Stimulated activated CD4-positive, alpha-beta T cell treated with anti-CD3 and anti-CD28 coated beads, Interleukin-4, amount 100 ng/mL, for 1 hour (primary cell): ENCODE measurements at regions not wholly inside any gene's neighbourhood (a gene's known extent, or its start where the extent isn't known, plus 50 kb on each side); places are given as distances from the start of the nearest gene placed in this dataset.
"Not testable (repeated sequence)": the region's sequence is repeated elsewhere in the genome, so short reads cannot be mapped to it uniquely, and the experiment has no call there.

Experiments
- DNase-seq: peaks from one replicate; pipeline ENCODE4 v3.0.0-alpha.2; 2020

DNA sequence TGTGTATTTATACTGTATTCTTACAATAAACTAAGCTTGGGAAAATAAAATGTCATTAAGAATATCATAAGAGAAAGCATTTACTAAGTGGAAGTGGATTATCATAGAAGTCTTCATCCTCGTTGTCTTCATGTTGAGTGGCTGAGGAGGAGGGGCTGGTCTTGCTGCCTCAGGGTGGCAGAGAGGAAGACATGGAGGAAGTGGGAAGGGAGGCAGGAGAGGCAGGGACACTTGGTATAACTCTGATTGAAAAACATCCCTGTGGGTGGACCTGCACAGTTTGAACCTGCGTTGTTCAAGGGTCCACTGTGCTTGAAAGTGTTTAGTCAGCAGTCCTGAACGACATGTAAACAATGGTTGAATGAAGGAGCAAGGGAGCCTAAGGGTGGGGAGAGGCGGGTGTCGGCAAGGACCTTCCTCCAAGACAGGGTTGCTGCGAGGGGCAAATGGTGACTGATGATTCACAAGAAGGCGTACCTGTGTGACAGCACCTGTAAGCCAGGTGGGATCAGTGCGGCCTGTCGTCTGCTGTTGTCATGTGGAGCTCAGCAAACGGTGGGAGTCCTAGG is 103.8 kb upstream of the KLF13 start:
- DNase-seq: no peak

DNA sequence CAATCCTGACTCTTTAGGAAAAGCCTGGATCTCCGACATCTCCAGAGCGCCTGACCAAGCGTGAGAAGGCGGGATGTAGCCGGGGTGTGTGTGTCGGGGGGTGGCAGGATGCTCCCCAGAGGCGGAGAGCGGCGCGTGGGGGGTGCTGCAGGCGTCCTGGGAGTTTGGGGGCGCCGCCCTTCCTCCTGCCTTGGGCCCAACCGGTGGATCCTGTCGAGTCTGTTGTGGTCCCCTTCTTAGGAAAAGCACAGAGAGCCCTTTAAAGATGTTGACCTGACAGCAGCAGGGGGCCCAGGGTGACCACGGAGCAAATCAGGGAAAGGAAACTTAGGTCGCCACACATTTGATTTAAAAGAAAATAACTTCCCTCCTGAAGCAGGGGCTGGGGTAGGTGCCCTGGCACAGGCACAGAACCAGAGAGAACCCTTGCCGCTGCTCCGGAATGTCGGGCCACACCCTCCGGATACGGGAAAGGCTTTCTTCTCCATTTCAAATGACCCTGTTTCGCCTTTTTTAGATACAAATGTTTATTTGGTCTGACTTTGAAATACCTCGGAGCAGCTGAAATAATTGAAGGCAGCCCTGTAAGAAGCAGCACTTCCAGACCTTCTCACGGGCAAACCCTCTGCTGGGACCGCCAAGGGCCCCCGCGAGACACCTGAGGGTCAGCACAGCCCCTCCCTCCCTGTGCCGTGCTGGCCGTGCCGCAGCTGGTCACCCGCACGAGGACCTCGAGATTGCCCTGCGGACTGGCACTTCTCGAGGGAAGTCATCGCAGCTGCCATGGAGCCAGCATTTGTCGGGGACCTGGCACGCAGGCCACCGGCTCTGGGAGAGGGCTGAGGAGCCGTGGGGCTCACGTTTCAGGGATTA is 102.9 kb upstream of the KLF13 start:
- no peak for DNase-seq

DNA sequence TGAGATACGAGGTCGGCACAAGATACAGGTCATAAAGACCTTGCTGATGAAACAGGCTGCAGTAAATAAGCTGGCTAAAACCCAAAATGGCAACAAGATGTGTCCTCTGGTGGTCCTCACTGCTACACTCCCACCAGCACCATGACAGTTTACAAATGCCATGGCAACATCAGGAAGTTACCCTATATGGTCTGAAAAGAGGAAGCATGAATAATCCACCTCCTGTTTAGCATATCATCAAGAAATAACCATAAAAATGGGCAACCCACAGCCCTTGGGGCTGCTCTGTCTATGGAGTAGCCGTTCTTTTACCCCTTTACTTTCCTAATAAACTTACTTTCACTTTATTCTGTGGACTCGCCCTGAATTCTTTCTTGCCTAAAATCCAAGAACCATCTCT is 102.0 kb upstream of the KLF13 start:
- DNase-seq: not testable (repeated sequence)

DNA sequence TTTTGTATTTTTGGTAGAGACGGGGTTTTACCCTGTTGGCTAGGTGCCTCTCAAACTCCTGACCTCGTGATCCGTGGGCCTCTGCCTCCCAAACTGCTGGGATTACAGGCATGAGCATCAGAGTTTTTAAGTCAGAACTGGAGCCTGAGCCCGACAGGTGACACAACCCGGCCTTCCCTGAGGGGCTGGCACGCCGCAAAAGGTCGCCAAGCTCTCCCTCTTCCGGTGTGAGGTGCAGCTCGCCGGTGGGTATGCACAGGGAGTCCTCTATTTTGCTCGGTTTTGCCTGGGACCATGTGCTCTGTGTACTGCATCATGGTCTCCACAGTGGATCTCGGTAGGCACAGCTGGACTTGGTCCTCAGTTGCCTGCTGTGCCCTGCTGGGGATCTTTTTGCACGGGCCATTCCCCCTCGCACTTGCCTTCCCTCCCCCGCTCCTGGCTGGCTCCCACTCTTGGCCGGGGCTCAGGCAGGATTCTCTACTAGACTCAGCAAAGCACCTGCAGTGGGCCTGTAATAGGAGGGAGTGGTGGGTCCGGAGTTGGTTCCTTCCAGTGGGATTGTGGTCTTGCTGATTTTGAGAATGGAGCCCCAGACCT is 101.2 kb upstream of the KLF13 start:
- no peak for DNase-seq

DNA sequence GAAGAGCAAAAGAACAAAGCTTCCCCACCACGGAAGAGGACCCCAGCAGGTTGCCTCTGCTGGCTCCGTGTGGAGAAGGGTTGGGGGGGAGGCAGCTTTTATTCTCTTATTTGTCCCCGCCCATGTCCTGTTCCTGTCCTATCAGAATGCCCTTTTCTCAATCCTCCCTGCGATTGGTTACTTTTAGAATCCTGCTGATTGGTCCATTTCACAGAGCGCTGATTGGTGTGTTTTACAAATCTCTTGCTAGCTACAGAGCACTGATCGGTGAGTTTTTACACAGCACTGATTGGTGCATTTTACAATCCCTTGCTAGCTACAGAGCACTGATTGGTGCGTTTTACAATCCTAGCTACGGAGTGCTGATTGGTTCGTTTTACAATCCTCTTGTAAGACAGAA is 100.6 kb upstream of the KLF13 start:
- no peak for DNase-seq

DNA sequence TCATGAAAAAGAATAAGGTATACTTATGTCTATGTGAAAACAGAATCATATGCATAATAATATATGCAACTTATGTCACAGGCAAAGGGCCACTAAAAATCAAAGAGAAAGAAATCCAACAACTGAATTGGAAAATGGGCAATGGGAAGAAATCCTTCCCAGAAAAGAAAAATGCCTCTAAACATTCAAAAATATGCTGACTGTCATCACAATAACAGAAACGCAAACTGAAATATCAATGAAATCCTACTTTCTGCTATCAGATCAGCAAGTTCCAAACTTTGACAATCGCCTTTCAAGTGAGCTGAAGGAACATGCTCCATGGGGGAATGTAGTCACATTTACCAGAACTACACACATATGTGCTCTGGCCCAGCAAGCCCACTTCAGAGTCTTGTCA is 99.4 kb upstream of the KLF13 start:
- DNase-seq: no peak

DNA sequence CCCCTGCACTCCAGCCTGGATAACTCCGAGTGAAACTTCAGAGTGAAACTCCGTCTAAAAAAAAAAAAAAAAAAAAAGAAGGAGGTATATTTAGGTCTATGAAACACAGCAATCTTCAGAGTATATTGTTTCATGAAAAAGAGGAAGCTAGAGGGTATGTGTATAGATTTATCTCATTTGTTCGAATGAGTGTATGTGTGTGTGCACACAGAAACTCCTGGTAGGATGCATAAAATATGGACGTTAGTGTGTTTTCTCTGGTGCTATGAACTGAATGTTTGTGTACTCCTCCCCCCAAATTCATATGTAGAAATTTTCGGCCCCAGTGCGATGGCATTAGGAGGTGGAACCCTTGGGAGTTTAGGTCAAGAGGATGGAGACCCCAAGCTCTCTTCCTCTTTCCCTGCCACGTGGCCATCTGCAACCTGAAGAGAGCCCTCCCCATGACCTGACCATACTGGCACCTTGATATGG is 98.6 kb upstream of the KLF13 start:
- no peak for DNase-seq

DNA sequence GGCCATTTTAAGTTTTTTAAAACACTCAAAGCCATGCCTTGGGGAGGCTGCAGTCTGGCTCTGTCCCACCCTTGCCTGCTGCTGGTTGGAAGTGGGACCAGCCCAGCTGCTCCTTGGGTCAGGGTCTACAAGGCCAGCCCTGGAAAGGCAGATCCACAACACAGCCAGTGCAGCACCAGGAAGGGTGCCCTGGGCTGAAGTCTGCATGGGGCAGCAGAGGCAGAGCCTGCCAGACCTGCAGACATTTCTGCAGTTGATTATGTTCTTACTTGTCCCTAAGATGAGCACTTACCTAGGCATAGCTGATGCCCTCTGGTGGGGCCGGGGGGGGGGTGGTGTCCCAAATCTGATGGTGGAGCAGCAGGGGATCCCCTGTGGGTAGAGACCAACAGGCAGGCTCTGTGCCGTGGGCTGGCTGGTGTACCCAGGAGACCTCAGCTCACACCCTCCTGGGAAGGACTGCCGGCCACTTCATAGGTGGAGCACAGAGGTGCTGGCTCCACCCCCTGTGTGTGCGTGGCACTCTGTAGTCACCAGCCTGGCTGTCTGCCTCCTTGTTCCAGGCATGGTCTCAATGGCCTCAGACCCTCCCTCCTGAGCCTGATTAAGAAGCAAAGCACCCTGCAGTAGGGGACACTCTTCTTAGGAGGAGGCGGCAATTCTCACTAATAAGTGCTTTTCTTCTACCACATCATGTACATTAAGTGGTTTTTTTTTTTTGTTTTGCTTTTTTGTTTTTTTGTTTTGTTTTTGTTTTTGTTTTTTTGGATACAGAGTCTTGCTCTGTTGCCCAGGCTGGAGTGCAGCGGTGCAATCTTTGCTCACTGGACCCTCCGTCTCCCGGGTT is 97.4 kb upstream of the KLF13 start:
- no peak for DNase-seq

DNA sequence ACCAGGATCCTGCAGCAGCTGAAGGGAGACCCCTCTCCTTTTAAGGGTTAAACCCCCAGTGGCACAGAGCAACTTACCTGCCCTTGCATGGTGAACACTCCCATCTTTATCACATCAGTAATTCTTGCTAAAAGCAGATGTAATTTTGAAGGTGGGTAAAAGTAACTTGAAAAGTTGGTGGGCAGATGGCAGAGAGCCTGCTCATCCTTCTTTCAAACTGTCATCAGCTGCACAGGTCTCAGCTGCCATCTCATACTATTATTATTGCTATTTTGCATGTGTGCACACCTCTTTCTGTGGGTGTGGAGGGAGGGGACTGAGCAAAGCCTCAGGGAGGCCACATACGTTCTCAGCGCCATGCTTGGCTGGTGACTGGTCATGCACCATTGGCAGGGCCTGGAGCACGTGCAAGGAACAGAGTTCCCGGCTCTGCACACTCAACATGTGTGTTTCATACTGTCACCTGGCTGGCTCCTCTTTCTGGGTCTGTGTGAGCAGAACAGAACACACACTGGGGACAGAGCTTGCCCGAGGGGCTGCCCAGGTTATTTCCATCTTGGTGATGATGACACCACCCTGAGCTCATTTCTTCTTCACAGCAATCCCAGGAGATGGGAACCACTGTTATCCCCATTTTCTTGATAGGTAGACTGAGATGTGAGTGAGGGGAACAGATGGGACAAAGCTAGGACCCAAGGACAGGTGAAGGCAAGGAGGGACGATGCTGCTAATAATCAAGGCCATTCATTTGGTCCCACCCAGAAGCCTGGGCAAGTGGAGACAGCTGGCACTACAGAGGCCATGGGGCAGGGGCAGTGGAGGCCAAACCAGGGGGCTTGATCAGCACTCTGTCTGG is 95.8 kb upstream of the KLF13 start:
- DNase-seq: no peak

DNA sequence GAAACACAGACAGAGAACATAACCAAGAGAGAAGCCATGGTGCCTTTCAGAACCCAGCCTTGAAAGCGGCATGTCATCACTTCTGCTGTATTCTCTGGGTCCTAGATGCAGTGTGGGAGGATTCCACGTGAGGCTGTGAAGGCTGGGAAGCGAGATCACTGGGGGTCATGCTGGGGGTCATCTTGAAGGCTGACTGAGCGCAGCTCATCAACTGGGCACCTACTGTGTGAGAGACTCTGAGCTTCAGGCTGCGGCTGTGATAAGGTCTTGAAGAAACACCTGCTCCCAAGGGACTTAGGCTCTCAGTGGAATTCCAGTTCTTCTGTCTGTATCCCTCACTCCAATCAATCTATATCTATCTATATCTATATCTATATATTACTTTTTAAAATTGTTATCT is 91.8 kb upstream of the KLF13 start:
- DNase-seq: no peak

DNA sequence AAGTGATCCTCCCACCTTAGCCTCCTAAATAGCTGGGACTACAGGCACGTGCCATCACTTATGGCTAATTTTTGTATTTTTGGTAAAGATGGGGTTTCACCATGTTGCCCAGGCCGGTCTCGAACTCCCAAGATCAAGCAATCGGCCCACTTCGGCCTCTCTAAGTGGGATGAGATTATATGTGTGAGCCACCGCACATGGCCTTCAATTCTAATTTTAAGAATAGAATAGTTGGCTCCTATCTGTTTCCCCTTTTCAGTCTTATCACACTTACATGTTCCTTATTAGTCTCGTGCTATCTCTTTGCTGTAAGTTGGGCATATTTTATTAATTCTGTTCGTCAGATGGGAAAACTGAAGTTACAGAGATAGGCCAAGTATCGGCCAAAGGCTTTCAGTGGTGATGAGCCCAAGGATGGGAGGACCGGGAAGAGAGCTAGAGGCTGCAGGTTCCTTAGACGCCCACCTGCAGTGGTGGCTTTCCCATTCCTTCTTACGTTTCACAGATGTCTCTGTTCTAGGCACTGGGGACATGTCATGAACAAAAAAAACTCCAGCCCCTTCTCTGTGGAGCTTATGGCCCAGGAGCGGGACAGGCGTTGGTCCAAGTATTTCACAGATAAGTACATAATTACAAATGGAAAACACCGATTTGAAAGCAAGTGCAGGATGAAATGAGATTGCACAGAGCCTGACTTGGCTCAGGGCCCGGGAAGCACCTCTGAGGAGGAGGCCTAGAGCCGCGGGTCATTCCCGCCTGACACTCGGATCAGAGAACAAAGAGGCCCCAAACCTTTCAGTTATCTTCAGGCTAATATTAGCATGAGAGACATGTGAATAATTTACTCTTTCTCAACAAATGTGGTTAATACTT is 91.1 kb upstream of the KLF13 start:
- DNase-seq: no peak

DNA sequence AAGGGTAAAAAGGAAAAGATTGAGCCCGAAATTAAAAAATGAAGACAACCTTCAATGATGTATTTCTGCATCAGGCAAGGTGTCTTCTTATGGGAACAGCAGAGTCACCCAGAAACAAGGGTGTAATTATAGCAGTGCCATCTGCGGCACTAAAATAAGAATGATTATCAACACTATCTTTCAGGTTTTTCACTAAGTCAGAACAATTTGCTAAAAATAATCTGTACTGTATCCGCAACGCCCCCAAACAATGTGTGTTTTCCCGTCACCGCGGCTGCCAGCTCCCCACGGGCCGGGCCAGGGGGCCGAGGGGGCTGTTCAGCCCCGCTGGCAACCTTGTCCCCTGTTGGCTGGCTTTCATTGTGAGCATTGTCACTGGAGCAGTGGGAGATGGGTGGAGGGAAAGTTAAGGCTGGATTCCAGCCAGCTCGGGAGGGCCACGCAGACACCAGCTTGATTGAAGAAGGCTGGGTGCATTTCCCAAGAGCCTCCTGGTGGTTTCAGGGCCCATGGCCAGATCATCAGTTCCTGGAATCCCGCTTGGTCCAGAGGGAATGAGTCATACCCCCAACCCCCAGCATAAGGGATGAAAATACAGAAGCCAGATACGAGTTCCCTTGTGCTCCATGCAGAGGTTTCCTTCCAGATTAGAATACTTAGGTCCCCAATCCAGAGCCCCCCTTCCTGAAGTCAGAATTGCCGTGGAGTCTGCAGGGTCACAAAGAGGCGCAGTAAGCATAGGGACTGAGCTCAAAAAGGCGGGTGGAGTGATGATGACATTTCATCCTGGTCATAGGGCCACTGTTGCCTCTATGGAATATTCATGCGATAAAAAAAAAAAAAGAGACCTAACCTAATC is 90.2 kb upstream of the KLF13 start:
- DNase-seq: no peak

DNA sequence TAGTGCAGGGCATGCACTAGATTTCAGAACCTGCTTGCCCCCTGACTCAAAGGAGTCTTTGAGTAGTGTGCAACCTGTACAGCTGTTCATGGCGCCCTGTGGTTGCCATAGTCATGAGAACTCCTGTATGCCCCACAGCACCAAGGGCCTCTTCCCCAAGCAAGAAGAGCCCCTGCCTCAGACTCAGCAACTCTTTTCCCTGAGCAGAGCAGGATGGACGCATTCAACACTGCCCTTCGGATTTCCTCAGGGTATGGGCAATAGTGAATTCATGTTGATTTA is 89.7 kb upstream of the KLF13 start:
- no peak for DNase-seq

DNA sequence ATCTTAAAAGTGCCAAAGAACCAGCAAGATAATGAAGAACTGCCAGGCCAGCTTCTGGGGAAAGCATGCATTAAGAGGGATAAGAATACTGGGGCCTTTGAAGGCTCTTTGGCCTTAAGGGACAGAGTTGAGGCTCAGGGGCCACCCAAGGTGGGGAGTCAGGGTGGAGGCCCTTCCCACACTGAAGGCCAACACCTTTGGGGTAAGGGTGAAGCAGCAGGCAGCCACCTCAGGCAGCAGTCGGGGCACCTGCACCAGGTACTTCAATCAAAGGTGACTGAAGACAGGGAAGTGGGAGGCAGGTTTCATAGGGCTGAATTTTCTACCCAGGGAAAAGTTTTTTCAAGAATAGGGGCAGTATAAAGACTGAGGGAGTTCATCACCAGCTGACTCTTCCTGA is 87.7 kb upstream of the KLF13 start:
- DNase-seq: no peak

DNA sequence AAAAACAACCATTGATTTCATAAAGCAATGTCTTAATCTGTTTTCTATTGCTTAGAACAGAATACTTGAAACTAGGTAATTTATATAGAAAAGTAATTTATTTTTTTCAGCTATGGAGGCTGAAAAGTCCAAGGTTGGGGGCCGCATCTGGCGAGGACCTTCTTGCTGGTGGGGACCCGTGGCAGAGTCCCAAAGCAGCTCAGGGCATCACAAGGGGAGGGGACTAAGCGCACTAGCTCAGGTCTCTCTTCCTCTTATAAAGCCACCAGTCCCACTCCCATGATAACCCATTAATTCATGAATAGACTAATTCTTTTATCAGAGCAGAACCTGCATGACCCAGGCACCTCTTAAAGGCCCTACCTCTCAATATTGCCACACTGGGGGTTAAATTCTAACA is 87.2 kb upstream of the KLF13 start:
- DNase-seq: no peak

DNA sequence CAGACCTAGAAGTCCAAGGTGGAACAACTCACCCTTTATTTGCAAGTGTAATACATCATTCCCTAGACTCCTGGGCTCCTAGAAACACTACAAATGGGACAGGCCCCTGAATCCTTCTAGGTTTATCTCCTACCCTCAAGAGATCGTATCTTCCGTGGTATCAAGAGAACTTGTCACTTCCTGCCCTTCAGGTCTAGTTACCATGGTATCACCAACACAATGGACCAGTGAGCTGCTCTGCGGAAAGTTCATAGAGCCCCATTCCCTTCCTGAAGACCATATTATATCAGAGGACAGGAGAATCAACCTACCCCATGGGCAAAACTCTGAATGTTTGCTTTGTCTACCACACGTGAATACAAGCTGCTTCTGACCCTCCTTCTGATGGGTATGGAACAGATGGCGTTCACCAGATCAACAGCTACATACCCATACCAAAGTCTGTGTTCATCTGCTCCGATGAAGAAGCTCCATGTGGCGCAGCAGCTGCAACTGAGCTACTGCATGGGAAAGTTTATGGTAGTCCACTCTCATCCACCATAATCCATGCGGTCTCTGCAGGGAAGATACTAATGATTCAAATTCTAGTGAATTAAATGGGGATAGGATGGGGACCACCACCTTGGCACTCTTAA is 84.6 kb upstream of the KLF13 start:
- no peak for DNase-seq

DNA sequence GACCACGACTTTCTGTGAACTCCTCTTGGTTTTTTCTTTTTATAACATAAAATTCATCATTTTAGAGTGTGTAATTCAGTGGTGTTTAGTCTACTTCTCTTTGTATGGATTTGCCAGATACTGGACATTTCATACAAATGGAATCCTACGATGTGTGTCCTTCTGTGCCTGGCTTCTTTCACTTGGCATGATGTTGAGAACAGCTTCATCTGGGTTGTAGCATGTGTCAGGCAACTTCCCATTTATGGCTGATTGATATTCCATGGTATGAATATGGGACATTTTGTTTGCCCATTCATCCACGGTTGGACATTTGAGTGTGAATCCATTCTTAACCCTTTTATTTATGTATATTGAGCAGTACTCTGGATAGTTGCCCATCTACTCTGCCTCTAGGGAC is 82.7 kb upstream of the KLF13 start:
- DNase-seq: no peak

DNA sequence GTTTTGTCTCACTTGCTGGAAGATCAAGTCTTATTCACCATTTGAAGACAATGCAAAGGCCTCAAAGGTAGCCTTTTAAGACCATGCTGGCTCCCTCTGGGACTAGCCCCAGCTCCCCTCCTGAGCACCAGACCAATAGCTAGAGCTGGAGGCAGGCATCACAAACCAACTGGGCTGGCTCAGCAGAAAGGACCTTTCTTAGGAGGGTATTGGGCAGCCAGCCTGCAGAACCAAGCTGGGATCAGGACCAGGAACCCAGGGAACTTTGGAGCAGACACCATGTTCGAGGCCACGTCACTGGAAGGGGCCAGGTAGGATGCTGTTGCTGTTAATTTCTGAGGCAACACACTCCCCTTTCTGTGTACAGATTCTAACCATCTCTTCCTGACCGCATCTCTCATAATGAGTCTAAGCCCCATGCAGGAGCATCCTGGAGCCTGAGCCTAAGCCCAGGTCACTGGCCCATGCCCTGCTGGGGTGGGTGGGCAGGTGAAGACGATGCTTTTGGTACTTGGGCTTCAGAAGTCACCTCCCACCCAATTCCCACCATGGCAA is 81.4 kb upstream of the KLF13 start:
- DNase-seq: no peak

DNA sequence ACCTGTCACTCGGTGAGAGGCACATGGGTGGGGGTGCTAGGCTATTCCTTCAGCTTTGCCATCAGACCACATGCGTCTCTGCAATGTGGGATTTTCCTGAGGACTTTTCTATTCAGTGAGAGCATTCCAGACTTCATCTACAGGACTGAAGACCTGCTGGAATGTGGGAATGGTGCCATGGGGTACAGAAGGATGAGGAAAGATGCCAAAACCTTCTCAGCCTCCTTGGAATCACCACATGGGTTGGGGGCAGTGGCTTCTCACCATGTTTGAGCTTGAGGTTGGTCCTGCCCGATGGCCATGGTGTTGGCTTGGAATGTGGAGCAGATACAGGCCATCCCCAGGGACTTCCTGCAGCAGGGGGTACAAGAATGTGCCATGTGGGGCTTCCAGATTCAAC is 80.9 kb upstream of the KLF13 start:
- no peak for DNase-seq

DNA sequence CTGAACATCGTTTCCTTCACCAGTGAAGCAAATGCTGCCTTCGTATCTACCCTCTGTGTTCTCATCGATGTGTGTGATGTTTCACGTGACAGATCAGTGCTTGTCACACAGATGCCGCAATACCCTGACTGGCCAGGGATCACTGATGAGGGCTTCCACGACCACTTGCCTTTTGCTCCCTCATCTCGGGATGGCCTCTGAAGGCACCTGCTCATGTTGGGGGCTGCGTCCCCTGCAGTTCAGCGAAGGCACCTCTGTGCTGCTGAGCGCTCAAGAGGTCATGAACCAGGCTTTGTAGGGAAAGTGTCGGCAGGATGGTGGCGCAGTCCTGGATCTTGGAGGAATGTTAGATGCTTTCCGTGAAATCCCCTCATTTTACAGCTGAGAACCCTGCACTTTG is 79.2 kb upstream of the KLF13 start:
- no peak for DNase-seq
